Right atrium auricular region (tissue), 2 donors: ENCODE measurements at regions not wholly inside any gene's neighbourhood (a gene's known extent, or its start where the extent isn't known, plus 50 kb on each side); places are given as distances from the start of the nearest gene placed in this dataset.
A peak's percentile ranks its signal among the peaks of the same experiment; 100 is the strongest.

Experiments used
- DNase-seq: peaks from one replicate; pipeline ENCODE4 v3.0.0-alpha.2; 2019; ENCODE audit warnings: low spot score
- H3K27ac ChIP-seq, 2 donors: fragments of 200-600 bp; sonication (generic); 1 replicate in 1 of 2; 2 replicates in 1 of 2; pipeline ENCODE4 v1.5.1; 2016 to 2019
- H3K27me3 ChIP-seq, 2 donors: fragments of 200-600 bp; sonication (generic); one replicate each; pipeline versions ENCODE4 v1.5.1 to v1.6.0; 2017 to 2019
- H3K36me3 ChIP-seq: fragments of 200-600 bp; sonication (generic); one replicate; pipeline ENCODE4 v1.5.1; 2016
- H3K4me1 ChIP-seq, 2 donors: fragments of 200-600 bp; sonication (generic); one replicate each; pipeline versions ENCODE4 v1.5.1 to v1.6.0; 2017 to 2019
- H3K4me3 ChIP-seq, 2 donors: fragments of 200-600 bp; sonication (generic); 1 replicate in 1 of 2; 2 replicates in 1 of 2; pipeline ENCODE4 v1.5.1; 2017 to 2019; ENCODE audit warnings: mild to moderate bottlenecking in 1 of 2, moderate library complexity in 1 of 2
- H3K9me3 ChIP-seq, 2 donors: fragments of 200-600 bp; sonication (generic); one replicate each; pipeline ENCODE4 v1.5.1; 2019
- CTCF ChIP-seq, 2 donors: fragments of 200-600 bp; sonication (generic); IDR thresholded peaks; one replicate each; pipeline ENCODE4 v1.5.1; 2019; ENCODE audit warnings: antibody characterized with exemption in 2 of 2

- H3K36me3 ChIP-seq, result no peaks in the 10 kb centered on the region
- H3K9me3 ChIP-seq, result no peaks in the 10 kb centered on the region
- no peak for DNase-seq
- H3K27ac ChIP-seq, result no peak overlapping the region
- H3K4me1 ChIP-seq, result no peaks in the 10 kb centered on the region
- TF ChIP-seq CTCF (IDR thresholded peaks at IDR 0.05), result no peak
- no peaks in the 10 kb centered on the region for H3K27me3 ChIP-seq
- no peak overlapping the region for H3K4me3 ChIP-seq
These were observed 632.5 kb downstream of the TNS3 start for GRCh38 chr7:46949270-46949931.

GRCh38 chr7:46948716-46949115 is 633.2 kb downstream of the TNS3 start:
- no peaks in the 10 kb centered on the region for H3K36me3 ChIP-seq
- no peaks in the 10 kb centered on the region for H3K27me3 ChIP-seq
- H3K27ac ChIP-seq, result no peak overlapping the region
- TF ChIP-seq CTCF (IDR thresholded peaks at IDR 0.05), result no peak
- H3K9me3 ChIP-seq, result no peaks in the 10 kb centered on the region
- H3K4me3 ChIP-seq, result no peak overlapping the region
- DNase-seq, result no peak
- H3K4me1 ChIP-seq, result no peaks in the 10 kb centered on the region

DNA sequence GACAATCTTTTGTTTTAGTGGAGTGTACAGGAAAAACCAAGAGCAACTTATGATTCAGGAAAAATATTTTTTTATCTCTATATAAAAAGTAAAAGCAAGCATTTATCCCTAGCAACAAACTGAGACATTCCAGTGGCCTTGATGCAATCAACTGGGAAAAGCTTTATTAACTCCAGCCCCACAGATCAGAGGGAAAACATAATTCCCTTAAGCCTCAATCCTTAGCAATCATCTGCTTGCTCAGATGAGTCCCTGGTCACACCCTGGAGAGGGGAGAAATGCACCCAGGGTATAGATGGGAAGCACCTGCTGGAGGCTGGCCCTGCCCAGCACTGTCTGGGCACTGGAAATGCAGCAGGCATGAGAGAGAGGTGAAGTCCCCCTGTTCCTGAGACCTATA is 636.6 kb downstream of the TNS3 start:
- Histone ChIP-seq H3K4me1 (no peaks in the 10 kb centered on the region), H3K36me3 (no peaks in the 10 kb centered on the region), H3K4me3 (no peak overlapping the region), H3K9me3 (no peaks in the 10 kb centered on the region), H3K27ac (no peak overlapping the region), H3K27me3 (no peaks in the 10 kb centered on the region)
- DNase-seq, result no peak
- no peak for TF ChIP-seq CTCF (IDR thresholded peaks at IDR 0.05)

- H3K4me3 ChIP-seq, result no peak overlapping the region
- H3K27ac ChIP-seq, result peak overlapping the region in 1 of 2 donors; percentile 59
- TF ChIP-seq CTCF (IDR thresholded peaks at IDR 0.05), result no peak
- no peaks in the 10 kb centered on the region for H3K36me3 ChIP-seq
- H3K9me3 ChIP-seq, result no peaks in the 10 kb centered on the region
- H3K4me1 ChIP-seq, result no peaks in the 10 kb centered on the region
- H3K27me3 ChIP-seq, result no peaks in the 10 kb centered on the region
- DNase-seq, result no peak
These were observed 637.9 kb downstream of the TNS3 start for GRCh38 chr7:46943996-46944395.

GRCh38 chr7:46942574-46942973 is 639.3 kb downstream of the TNS3 start:
- H3K36me3 ChIP-seq, result no peaks in the 10 kb centered on the region
- H3K27me3 ChIP-seq, result no peaks in the 10 kb centered on the region
- no peak overlapping the region for H3K4me3 ChIP-seq
- no peak for TF ChIP-seq CTCF (IDR thresholded peaks at IDR 0.05)
- DNase-seq, result no peak
- H3K9me3 ChIP-seq, result no peaks in the 10 kb centered on the region
- no peak overlapping the region for H3K27ac ChIP-seq
- peaks cover 0 to 7% of the 10 kb centered on the region in 2 donors for H3K4me1 ChIP-seq

GRCh38 chr7:46940178-46940577 is 641.7 kb downstream of the TNS3 start:
- Histone ChIP-seq H3K36me3 (no peaks in the 10 kb centered on the region), H3K27me3 (no peaks in the 10 kb centered on the region), H3K4me1 (peaks cover 0 to 7% of the 10 kb centered on the region in 2 donors), H3K4me3 (no peak overlapping the region), H3K27ac (no peak overlapping the region), H3K9me3 (no peaks in the 10 kb centered on the region)
- no peak for DNase-seq
- TF ChIP-seq CTCF (IDR thresholded peaks at IDR 0.05), result no peak
